Activated CD4-positive, alpha-beta T cell treated with anti-CD3 and anti-CD28 coated beads, Interleukin-2, amount 10 ng/mL, durations not matched to agents 24 days and 14 days (primary cell): ENCODE measurements at regions not wholly inside any gene's neighbourhood (a gene's known extent, or its start where the extent isn't known, plus 50 kb on each side); places are given as distances from the start of the nearest gene placed in this dataset.

Experiments
- DNase-seq: peaks from one replicate; pipeline ENCODE4 v3.0.0; 2022
- H3K27ac Mint-ChIP-seq: one replicate; pipeline ENCODE4 v1.8.0; 2022; ENCODE audit warnings: mild to moderate bottlenecking, mixed read lengths
- H3K27me3 Mint-ChIP-seq: one replicate; pipeline ENCODE4 v1.8.0; 2022; ENCODE audit warnings: mixed read lengths
- H3K36me3 Mint-ChIP-seq: one replicate; pipeline ENCODE4 v1.8.0; 2022; ENCODE audit warnings: low read depth, mild to moderate bottlenecking, mixed read lengths
- H3K4me1 Mint-ChIP-seq: one replicate; pipeline ENCODE4 v1.8.0; 2021; ENCODE audit warnings: mixed read lengths
- H3K4me3 Mint-ChIP-seq: one replicate; pipeline ENCODE4 v1.8.0; 2022; ENCODE audit warnings: mild to moderate bottlenecking, moderate library complexity, mixed read lengths
- H3K9me3 Mint-ChIP-seq: one replicate; pipeline ENCODE4 v1.8.0; 2021; ENCODE audit warnings: mixed read lengths
- intact Hi-C: fragments of 100-400 bp; cut with micrococcal nuclease; formaldehyde crosslinking; loops from one replicate; pipeline ENCODE4 v1.15.1; 2023

DNA sequence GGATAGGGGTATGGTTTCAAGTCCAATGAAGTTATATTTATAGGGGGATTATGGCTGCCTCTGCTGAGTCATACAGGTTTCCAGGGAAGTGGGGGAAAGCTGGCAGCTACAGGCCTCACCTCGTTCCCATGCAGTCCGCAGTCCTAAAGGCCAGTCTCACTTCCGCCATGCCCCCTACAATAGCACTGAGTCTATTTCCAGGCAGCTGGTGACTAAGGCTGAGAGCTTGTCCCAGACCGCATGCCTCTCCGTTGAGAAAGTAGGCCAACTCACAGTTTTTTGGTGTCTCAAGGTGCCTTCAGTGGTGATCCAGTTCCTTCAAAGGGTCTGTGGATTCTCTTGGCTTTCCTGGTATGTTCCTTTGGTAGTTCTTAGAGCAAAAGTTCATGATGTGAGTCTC lies 203.9 kb upstream of the GLI3 start:
- H3K27me3 Mint-ChIP-seq: no peaks in the 10 kb centered on the region
- intact Hi-C loops: no loop called here
- no peak overlapping the region for H3K4me3 Mint-ChIP-seq
- H3K4me1 Mint-ChIP-seq: no peaks in the 10 kb centered on the region
- H3K27ac Mint-ChIP-seq: no peak overlapping the region
- H3K36me3 Mint-ChIP-seq: no peaks in the 10 kb centered on the region
- no peak for DNase-seq
- H3K9me3 Mint-ChIP-seq: peaks cover 4% of the 10 kb centered on the region

DNA sequence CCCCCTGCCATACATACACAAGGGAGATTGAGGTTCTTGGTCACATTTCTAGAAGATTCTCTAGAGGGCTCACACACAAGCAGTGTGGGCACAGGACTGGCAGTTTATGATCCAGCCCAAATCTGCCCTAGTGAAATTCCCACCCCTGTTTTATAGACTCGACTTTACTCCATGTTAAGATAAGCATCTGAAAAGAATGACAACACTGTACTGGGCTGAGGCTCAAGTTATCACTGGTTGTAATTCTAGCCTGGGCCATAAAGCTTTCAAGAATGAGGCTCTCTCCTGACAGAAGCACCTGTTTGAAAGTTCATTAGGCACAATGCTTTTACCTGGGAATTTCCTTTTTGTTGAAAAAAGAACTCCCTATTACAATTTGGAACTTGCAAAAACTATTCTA lies 195.6 kb upstream of the GLI3 start:
- Mint-ChIP-seq H3K27ac (no peak overlapping the region), H3K9me3 (no peaks in the 10 kb centered on the region), H3K27me3 (no peaks in the 10 kb centered on the region), H3K4me3 (no peak overlapping the region), H3K4me1 (no peaks in the 10 kb centered on the region), H3K36me3 (no peaks in the 10 kb centered on the region)
- intact Hi-C loops: no loop called here
- no peak for DNase-seq

DNA sequence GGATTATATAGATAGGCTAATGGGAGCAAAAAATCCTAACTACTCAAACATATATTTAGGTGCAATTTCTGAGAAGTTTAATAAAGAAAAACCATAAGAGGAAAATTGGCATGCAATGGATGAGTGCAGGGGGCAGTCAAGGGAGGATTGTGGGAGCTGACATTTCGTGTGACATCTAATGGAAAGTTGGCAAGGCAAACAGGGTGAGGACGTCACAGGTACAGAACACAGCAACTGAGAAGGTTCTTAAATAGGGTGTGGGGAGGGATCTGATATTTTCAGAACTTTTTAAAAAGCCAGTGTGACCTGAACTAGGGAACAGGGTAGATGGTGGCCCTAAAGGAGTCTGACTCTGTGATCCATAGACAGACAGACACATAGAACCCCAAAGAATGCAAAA lies 194.9 kb upstream of the GLI3 start:
- no peak for DNase-seq
- Mint-ChIP-seq H3K27ac (no peak overlapping the region), H3K4me3 (no peak overlapping the region), H3K4me1 (no peaks in the 10 kb centered on the region), H3K36me3 (no peaks in the 10 kb centered on the region), H3K27me3 (no peaks in the 10 kb centered on the region), H3K9me3 (no peaks in the 10 kb centered on the region)
- intact Hi-C loops: no loop called here

GRCh38 chr7:42429339-42429738 lies 192.3 kb upstream of the GLI3 start:
- no peak overlapping the region for H3K4me3 Mint-ChIP-seq
- DNase-seq: no peak
- H3K4me1 Mint-ChIP-seq: no peaks in the 10 kb centered on the region
- no peaks in the 10 kb centered on the region for H3K27me3 Mint-ChIP-seq
- intact Hi-C loops: no loop called here
- H3K9me3 Mint-ChIP-seq: no peaks in the 10 kb centered on the region
- H3K27ac Mint-ChIP-seq: no peak overlapping the region
- H3K36me3 Mint-ChIP-seq: no peaks in the 10 kb centered on the region

- Mint-ChIP-seq H3K36me3 (no peaks in the 10 kb centered on the region), H3K4me1 (no peaks in the 10 kb centered on the region), H3K9me3 (no peaks in the 10 kb centered on the region), H3K27me3 (no peaks in the 10 kb centered on the region), H3K4me3 (no peak overlapping the region), H3K27ac (no peak overlapping the region)
- no peak for DNase-seq
- intact Hi-C loops: no loop called here
Observed at GRCh38 chr7:42426163-42426562, 189.2 kb upstream of the GLI3 start.

DNA sequence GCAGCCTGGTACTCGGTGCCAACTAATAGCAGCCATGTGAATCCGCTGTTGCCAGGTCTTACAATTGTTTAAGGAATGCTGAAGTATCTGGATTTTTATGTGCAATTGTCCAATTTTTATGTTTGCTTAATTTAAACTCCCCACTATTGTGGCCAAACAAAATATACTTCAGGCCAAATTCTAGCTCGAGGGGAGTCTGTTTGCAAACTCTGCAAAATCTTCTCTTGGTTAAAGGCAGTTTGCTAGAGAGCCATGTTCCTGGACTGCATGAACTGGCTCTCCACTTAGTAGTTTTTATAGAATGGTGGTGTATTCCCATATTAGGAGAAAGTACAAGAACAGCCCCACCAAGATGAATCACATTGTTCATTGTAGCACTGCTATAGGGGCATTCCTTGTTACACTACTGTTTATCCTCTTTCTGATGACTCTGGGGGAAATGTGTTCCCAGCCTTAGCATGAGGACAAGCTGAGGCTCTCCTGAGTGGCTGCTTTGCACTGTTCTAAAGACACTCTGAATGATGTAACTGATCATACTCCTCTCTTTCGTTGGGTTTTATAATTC lies 178.0 kb upstream of the GLI3 start:
- no peak for DNase-seq
- H3K36me3 Mint-ChIP-seq: no peaks in the 10 kb centered on the region
- H3K9me3 Mint-ChIP-seq: no peaks in the 10 kb centered on the region
- no peaks in the 10 kb centered on the region for H3K27me3 Mint-ChIP-seq
- intact Hi-C loops: no loop called here
- H3K4me1 Mint-ChIP-seq: no peaks in the 10 kb centered on the region
- H3K27ac Mint-ChIP-seq: no peak overlapping the region
- no peak overlapping the region for H3K4me3 Mint-ChIP-seq

- no peaks in the 10 kb centered on the region for H3K36me3 Mint-ChIP-seq
- no peak overlapping the region for H3K27ac Mint-ChIP-seq
- intact Hi-C loops: no loop called here
- DNase-seq: no peak
- no peaks in the 10 kb centered on the region for H3K4me1 Mint-ChIP-seq
- H3K27me3 Mint-ChIP-seq: no peaks in the 10 kb centered on the region
- H3K9me3 Mint-ChIP-seq: no peaks in the 10 kb centered on the region
- no peak overlapping the region for H3K4me3 Mint-ChIP-seq
Observed at GRCh38 chr7:42414028-42414427, 177.0 kb upstream of the GLI3 start.

DNA sequence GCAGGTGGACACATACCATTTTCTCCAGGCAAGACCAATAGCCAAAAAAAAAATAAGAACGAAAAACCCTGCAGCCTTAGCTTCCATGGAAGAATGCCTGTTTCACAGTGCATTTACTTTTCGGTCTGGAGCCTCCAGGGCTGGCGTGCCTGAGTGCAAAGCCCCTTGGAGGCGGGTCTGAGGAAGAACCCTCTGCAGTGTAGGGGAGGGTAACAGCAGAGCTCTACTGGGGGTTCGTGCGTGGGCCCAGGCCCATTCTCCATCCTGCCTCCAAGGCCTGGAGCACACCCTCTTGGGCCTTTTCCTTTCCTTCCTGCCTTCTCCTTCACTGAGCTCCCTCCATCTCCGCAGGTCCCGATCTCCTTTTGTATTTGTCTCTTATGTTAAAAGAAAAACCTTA lies 172.3 kb upstream of the GLI3 start:
- H3K9me3 Mint-ChIP-seq: no peaks in the 10 kb centered on the region
- intact Hi-C loops: no loop called here
- no peak overlapping the region for H3K27ac Mint-ChIP-seq
- no peak overlapping the region for H3K4me3 Mint-ChIP-seq
- no peaks in the 10 kb centered on the region for H3K4me1 Mint-ChIP-seq
- DNase-seq: no peak
- no peaks in the 10 kb centered on the region for H3K36me3 Mint-ChIP-seq
- H3K27me3 Mint-ChIP-seq: no peaks in the 10 kb centered on the region

DNA sequence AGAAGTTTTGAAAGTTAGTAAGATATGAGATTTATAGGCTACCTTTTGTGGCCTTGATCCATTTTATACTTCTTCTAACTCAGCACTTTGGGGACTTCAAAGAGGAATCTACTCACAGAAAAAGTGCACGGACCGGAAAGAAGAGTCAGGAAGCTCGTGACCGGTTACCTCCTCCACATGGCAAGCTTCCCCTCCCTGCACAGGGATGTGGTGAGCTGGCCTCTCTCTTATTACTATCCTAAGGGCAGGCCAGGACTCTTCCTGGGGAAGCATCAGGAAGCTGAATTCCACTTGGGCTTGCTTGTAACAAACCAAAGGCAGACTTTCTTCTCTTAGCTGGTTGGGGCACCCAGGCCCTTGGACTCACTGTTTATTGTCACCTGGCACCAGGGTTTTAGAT lies 170.8 kb upstream of the GLI3 start:
- Mint-ChIP-seq H3K4me3 (no peak overlapping the region), H3K27ac (no peak overlapping the region), H3K9me3 (no peaks in the 10 kb centered on the region), H3K27me3 (no peaks in the 10 kb centered on the region), H3K36me3 (no peaks in the 10 kb centered on the region), H3K4me1 (no peaks in the 10 kb centered on the region)
- intact Hi-C loops: no loop called here
- DNase-seq: no peak

GRCh38 chr7:42407021-42407710 lies 170.2 kb upstream of the GLI3 start:
- H3K4me1 Mint-ChIP-seq: no peaks in the 10 kb centered on the region
- H3K36me3 Mint-ChIP-seq: no peaks in the 10 kb centered on the region
- H3K9me3 Mint-ChIP-seq: no peaks in the 10 kb centered on the region
- intact Hi-C loops: no loop called here
- no peak overlapping the region for H3K4me3 Mint-ChIP-seq
- H3K27me3 Mint-ChIP-seq: no peaks in the 10 kb centered on the region
- no peak for DNase-seq
- no peak overlapping the region for H3K27ac Mint-ChIP-seq

GRCh38 chr7:42406358-42406757 lies 169.3 kb upstream of the GLI3 start:
- intact Hi-C loops: no loop called here
- DNase-seq: no peak
- H3K27ac Mint-ChIP-seq: no peak overlapping the region
- no peaks in the 10 kb centered on the region for H3K36me3 Mint-ChIP-seq
- H3K27me3 Mint-ChIP-seq: no peaks in the 10 kb centered on the region
- no peaks in the 10 kb centered on the region for H3K9me3 Mint-ChIP-seq
- H3K4me1 Mint-ChIP-seq: no peaks in the 10 kb centered on the region
- no peak overlapping the region for H3K4me3 Mint-ChIP-seq

DNA sequence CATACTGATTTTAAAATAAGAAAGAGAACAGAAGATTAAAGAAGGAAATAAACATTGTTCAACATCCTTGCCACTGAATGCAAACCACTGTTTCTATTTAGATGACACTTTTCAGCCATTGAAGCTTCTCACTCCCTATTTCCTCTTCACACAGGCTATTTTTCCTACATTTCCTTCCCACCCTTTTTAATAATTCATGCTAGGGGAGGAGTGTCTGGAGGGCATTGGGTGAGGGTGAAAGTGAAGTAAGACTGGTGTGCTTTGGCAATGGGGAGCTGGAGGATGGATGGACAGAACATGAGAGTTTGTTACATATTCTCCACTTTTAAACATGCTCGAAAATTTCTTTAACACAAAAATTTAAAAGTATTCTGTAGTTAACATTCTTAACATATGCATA lies 168.8 kb upstream of the GLI3 start:
- DNase-seq: no peak
- Mint-ChIP-seq H3K36me3 (no peaks in the 10 kb centered on the region), H3K27me3 (no peaks in the 10 kb centered on the region), H3K9me3 (no peaks in the 10 kb centered on the region), H3K4me1 (no peaks in the 10 kb centered on the region), H3K4me3 (no peak overlapping the region), H3K27ac (no peak overlapping the region)
- intact Hi-C loops: no loop called here

DNA sequence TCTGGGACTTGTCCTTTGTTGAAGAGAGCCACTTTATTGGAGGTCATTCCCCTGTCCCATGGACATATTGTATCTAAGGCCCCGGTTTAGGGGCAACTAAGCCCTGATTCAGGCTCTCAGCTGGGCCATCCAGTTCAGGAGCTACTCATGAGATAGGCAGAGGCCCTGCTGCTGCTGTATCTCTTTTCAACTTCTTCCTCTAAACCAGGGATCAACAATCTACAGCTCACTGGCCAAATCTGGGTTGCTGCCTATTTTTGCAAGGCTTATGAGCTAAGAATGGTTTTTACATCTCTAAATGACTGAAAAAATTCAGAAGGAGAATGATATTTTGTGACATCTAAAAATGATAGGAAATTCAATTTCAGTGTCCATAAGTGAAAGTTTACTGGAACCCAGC lies 166.8 kb upstream of the GLI3 start:
- Mint-ChIP-seq H3K9me3 (no peaks in the 10 kb centered on the region), H3K4me3 (no peak overlapping the region), H3K36me3 (no peaks in the 10 kb centered on the region), H3K27ac (no peak overlapping the region), H3K27me3 (no peaks in the 10 kb centered on the region), H3K4me1 (no peaks in the 10 kb centered on the region)
- no peak for DNase-seq
- intact Hi-C loops: no loop called here

- Mint-ChIP-seq H3K27ac (no peak overlapping the region), H3K4me1 (no peaks in the 10 kb centered on the region), H3K4me3 (no peak overlapping the region), H3K36me3 (no peaks in the 10 kb centered on the region), H3K9me3 (no peaks in the 10 kb centered on the region), H3K27me3 (no peaks in the 10 kb centered on the region)
- intact Hi-C loops: no loop called here
- no peak for DNase-seq
Observed at GRCh38 chr7:42400961-42401360, 164.0 kb upstream of the GLI3 start.

GRCh38 chr7:42400211-42400772 lies 163.3 kb upstream of the GLI3 start:
- H3K4me3 Mint-ChIP-seq: no peak overlapping the region
- no peak overlapping the region for H3K27ac Mint-ChIP-seq
- intact Hi-C loops: no loop called here
- no peaks in the 10 kb centered on the region for H3K4me1 Mint-ChIP-seq
- no peaks in the 10 kb centered on the region for H3K9me3 Mint-ChIP-seq
- DNase-seq: no peak
- no peaks in the 10 kb centered on the region for H3K36me3 Mint-ChIP-seq
- no peaks in the 10 kb centered on the region for H3K27me3 Mint-ChIP-seq
